Stimulated activated memory B cell treated with anti-CD40 and anti-IgM and Interleukin-4, amounts not matched to agents 10 μg/mL and 1 μg/mL and 100 μg/mL, for 72 hours (primary cell): ENCODE measurements at regions not wholly inside any gene's neighbourhood (a gene's known extent, or its start where the extent isn't known, plus 50 kb on each side); places are given as distances from the start of the nearest gene placed in this dataset.
A peak's percentile ranks its signal among the peaks of the same experiment; 100 is the strongest.

Experiments used
- ATAC-seq: fragments of 150-1000 bp; cut with Tn5 transposase; 2 replicates; pipeline ENCODE4 v1.10.0; 2021
- H3K27ac Mint-ChIP-seq: one replicate; pipeline ENCODE4 v1.8.0; 2022; ENCODE audit warnings: mild to moderate bottlenecking, mixed read lengths
- H3K27me3 Mint-ChIP-seq: one replicate; pipeline ENCODE4 v1.8.0; 2022; ENCODE audit warnings: mixed read lengths
- H3K36me3 Mint-ChIP-seq: one replicate; pipeline ENCODE4 v1.8.0; 2022; ENCODE audit warnings: mixed read lengths
- H3K4me1 Mint-ChIP-seq: one replicate; pipeline ENCODE4 v1.8.0; 2022; ENCODE audit warnings: mixed read lengths
- H3K4me3 Mint-ChIP-seq: one replicate; pipeline ENCODE4 v1.8.0; 2022; ENCODE audit warnings: mild to moderate bottlenecking, moderate library complexity, mixed read lengths
- H3K9me3 Mint-ChIP-seq: one replicate; pipeline ENCODE4 v1.8.0; 2022; ENCODE audit warnings: mixed read lengths

DNA sequence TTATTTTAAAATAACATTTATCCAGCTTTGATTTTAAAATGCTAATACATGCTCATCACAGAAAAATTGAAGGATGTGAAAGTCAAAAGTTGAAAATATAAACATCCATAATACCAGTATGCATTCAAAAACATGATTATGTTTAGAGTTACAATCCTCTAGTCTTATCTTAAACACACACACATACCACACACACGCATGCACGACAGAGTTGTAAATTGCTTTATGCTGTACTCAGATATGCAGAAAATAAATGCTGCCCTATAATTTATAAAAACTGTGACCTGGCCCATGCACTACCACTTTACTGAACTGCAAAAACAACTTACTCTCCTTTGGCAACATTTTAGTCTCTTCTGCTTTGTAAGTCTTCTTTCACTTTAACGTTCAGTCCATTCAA is 793.0 kb upstream of the FANCL start:
- Mint-ChIP-seq H3K27me3 (peaks cover 34% of the 10 kb centered on the region), H3K9me3 (no peaks in the 10 kb centered on the region), H3K27ac (no peak overlapping the region), H3K36me3 (no peaks in the 10 kb centered on the region), H3K4me3 (no peak overlapping the region), H3K4me1 (no peaks in the 10 kb centered on the region)
- no peak for ATAC-seq

DNA sequence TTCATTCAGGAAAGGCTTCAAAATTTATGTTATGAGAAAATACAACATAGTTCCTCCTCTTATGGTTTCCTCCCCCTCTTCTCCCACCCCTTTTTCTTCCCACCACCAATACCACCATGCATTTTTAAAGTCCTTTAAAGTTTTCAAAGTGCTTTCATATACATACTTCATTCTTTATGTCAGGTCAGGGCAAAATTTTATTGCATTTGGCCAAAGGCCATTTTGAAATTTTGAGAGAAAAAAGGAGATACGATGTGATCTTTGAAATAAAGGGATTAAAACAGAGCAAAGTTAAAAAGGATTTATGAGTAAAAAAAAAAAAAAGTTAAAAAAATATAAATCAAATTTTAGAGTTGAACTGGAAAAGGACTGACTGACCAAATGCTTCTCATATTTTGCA is 792.5 kb upstream of the FANCL start:
- Mint-ChIP-seq H3K4me1 (no peaks in the 10 kb centered on the region), H3K27ac (no peak overlapping the region), H3K36me3 (no peaks in the 10 kb centered on the region), H3K9me3 (no peaks in the 10 kb centered on the region), H3K4me3 (no peak overlapping the region), H3K27me3 (peaks cover 34% of the 10 kb centered on the region)
- ATAC-seq: no peak

DNA sequence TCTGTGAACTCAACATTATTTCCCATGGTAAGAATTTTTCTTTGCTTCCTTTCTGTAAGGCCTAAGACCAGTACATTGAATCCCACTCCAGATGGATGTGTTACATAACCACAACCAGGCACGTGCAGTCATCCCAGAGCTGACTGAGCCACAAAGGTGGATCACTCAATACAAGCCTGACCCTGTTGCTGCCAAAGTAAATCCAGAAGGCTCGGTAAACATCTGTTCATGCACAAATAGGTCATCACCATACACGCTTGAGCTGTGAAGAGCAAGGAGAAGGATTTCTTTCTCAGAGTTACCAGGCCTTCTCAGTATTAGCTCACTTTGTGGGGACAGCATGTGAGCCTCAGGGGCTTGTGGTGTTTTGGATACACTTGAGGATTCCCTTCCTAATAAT is 791.4 kb upstream of the FANCL start:
- Mint-ChIP-seq H3K4me3 (no peak overlapping the region), H3K36me3 (no peaks in the 10 kb centered on the region), H3K27me3 (peaks cover 33% of the 10 kb centered on the region), H3K4me1 (no peaks in the 10 kb centered on the region), H3K9me3 (no peaks in the 10 kb centered on the region), H3K27ac (no peak overlapping the region)
- ATAC-seq: no peak

DNA sequence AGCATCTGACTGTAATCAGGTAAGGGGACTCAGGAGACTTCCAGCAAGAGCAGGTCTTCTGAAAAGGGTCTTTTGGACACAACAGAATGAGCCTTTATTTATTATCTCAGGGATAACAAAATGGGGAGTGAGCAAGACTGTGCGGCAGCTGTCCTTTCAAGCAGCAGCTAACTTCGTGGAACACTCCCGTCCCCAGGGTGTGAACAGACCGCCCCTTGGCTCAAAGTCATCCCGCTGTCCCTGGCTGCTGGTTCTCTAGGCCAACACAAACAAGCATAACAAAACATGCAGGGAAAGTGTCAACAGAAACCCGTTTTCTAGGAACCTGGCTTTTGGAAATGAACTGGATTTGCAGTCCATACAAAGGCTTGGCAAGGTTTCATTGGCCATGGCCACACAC is 787.9 kb upstream of the FANCL start:
- no peaks in the 10 kb centered on the region for H3K9me3 Mint-ChIP-seq
- no peak for ATAC-seq
- H3K4me3 Mint-ChIP-seq: no peak overlapping the region
- peaks cover 38% of the 10 kb centered on the region for H3K27me3 Mint-ChIP-seq
- H3K4me1 Mint-ChIP-seq: no peaks in the 10 kb centered on the region
- no peaks in the 10 kb centered on the region for H3K36me3 Mint-ChIP-seq
- H3K27ac Mint-ChIP-seq: no peak overlapping the region

DNA sequence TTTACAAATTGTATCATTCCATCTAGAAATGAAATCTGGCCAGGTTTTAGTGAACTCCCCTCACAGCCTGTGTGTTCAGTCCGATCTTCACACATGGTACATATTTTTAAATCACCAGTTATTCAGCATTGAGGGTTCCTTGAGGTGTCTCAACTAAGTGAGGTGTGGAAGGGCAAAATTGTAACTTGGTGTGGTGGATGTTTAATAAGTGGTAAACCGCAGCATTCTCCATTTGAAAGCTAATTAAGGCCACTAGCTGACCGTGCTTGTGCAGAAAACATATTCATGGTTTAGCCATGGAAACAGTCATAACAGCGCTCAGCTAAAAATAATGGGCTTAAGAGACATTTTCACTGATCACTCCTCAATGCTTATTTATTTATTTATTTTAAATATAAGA is 786.2 kb upstream of the FANCL start:
- Mint-ChIP-seq H3K27ac (no peak overlapping the region), H3K27me3 (peaks cover 38% of the 10 kb centered on the region), H3K36me3 (no peaks in the 10 kb centered on the region), H3K9me3 (no peaks in the 10 kb centered on the region), H3K4me1 (no peaks in the 10 kb centered on the region), H3K4me3 (no peak overlapping the region)
- ATAC-seq: no peak

DNA sequence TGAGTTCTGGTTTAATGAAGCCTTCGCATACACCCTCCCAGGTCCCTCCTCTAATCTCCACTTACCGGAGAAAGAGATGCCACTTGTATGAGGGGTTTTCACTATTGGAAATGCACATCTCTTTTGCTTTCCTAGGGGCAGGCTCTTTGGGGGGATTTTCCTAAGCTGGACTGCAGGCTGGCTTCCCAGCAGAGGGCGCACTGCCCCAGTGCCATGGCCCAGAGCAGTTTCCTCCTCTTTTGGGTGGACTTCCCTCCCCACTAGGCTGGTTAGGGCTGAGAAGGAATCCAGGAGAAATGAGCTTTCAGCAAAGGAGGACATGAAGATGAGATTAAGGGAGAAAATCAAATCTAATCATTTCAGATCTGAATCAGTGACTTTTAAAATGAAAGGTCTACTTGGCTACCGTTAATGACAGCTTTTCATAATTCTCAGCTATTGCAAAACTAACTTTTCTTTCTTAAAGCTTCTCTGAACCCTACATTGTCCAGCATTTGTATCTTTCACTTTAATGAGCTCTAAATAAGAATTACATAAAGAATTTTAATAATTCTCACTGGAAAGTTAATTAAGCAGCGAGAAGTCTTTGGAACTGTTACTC is 784.1 kb upstream of the FANCL start:
- Mint-ChIP-seq H3K9me3 (no peaks in the 10 kb centered on the region), H3K4me3 (no peak overlapping the region), H3K4me1 (no peaks in the 10 kb centered on the region), H3K27ac (no peak overlapping the region), H3K27me3 (peaks cover 35% of the 10 kb centered on the region), H3K36me3 (no peaks in the 10 kb centered on the region)
- ATAC-seq: peak; percentile 59

DNA sequence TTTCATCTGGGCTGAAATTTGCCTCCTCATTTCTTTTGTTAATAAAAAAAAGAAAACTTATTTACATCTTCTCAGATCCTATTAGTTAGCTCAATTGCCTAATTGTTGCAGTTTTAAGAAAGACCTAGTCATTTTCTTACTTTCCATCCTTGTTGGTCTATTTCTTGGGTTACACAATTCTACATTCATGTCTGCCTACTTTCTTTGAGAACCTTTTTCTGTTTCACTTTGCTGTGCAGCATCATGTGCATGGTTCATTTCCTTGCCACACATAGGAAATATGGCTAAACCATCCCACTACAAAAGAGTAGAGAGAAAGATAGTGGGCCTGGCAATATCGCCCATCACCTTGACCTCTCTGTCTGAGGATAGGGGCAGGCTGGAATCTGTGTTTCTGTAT is 780.7 kb upstream of the FANCL start:
- no peak for ATAC-seq
- Mint-ChIP-seq H3K27ac (no peak overlapping the region), H3K4me1 (no peaks in the 10 kb centered on the region), H3K36me3 (no peaks in the 10 kb centered on the region), H3K4me3 (no peak overlapping the region), H3K9me3 (no peaks in the 10 kb centered on the region), H3K27me3 (peaks cover 19% of the 10 kb centered on the region)

DNA sequence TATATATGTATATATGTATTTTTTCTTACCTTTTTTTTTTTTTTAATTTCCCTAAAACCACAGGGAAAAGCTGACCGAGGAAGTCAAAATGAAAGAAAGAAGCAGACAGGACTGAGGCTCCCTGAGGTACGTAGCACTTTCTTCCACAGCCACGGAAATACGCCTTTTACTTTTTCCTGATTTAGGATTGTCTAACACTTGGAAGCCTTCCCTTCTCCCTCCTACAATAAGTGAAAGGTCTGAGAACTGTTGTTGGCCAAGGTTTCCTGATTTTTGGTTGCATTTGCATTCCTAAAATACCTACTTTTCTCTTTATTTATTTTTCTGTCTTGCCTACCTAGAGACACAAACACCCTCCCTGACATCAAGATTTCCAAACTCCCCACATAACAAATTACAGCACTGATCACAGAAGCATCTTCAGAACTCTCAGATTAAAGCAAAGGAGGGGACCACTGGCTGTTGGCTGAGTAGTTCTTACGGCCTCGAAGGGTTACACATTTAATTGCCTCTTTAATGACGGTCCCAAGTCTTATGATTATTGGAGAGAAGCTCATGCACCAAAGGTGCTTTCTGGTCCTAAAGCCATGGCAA is 778.5 kb upstream of the FANCL start:
- Mint-ChIP-seq H3K4me1 (no peaks in the 10 kb centered on the region), H3K4me3 (no peak overlapping the region), H3K9me3 (peaks cover 4% of the 10 kb centered on the region), H3K27ac (no peak overlapping the region), H3K36me3 (no peaks in the 10 kb centered on the region), H3K27me3 (peaks cover 25% of the 10 kb centered on the region)
- ATAC-seq: no peak

DNA sequence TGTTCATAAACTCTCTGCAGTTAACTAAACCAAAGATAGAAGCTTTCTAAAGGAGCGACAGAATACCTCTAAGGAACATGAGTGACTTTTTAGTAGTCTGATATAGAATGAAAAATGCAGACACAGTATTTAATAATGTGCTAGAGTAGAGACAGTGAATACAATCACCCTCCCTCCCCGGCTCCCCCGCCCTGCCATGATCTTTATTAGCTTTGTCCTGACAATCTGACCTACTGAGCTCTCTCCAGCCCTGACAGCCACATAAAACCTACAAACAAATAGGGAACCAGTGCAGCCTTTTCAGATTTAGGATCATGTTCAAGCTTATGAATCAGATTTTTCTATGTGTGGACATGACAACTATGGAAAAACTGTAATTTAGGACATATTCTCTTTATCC is 777.6 kb upstream of the FANCL start:
- H3K4me1 Mint-ChIP-seq: no peaks in the 10 kb centered on the region
- H3K4me3 Mint-ChIP-seq: no peak overlapping the region
- no peak overlapping the region for H3K27ac Mint-ChIP-seq
- H3K27me3 Mint-ChIP-seq: peaks cover 25% of the 10 kb centered on the region
- no peak for ATAC-seq
- peaks cover 4% of the 10 kb centered on the region for H3K9me3 Mint-ChIP-seq
- no peaks in the 10 kb centered on the region for H3K36me3 Mint-ChIP-seq

DNA sequence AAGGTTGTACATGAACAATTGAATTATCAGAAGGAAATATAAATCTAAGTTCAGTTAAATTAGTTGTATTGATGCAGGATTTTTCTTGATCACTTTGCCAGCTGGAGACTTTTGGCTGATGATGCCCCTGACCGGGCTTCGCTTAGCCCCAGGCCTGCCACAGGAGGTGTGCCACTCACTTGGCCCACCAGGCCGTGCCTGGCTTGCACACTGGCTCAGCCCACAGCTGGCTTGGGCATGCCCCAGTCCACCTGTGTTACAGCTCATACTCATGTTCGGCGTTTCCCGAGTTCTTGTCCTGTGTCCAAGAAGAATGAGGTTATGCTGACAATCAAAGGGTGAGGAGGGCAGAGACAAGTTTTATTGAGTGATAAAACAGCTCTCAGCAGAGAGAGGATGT is 773.9 kb upstream of the FANCL start:
- Mint-ChIP-seq H3K27ac (no peak overlapping the region), H3K36me3 (no peaks in the 10 kb centered on the region), H3K27me3 (peaks cover 24% of the 10 kb centered on the region), H3K9me3 (peaks cover 4% of the 10 kb centered on the region), H3K4me1 (no peaks in the 10 kb centered on the region), H3K4me3 (no peak overlapping the region)
- no peak for ATAC-seq

DNA sequence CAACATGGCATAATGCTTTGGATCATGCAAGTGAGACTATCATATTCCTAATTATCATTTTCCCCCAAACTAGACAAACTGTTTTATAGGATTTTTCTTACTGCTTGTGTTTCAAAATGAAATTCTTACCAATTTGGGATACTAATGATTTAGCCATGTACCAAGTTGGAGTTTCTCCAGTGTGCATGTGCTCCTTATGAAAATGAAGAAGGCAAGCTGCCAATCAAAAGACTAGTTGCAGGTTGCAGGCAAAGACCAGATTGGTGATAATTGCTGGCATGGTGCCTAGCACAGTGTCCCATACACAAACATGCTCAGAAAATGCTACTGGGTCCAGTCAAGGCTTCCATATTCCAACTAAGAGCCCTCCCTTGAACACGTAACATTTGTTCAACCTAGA is 771.8 kb upstream of the FANCL start:
- Mint-ChIP-seq H3K9me3 (peaks cover 4% of the 10 kb centered on the region), H3K4me3 (no peak overlapping the region), H3K36me3 (no peaks in the 10 kb centered on the region), H3K27ac (no peak overlapping the region), H3K4me1 (no peaks in the 10 kb centered on the region), H3K27me3 (peaks cover 24% of the 10 kb centered on the region)
- ATAC-seq: no peak

DNA sequence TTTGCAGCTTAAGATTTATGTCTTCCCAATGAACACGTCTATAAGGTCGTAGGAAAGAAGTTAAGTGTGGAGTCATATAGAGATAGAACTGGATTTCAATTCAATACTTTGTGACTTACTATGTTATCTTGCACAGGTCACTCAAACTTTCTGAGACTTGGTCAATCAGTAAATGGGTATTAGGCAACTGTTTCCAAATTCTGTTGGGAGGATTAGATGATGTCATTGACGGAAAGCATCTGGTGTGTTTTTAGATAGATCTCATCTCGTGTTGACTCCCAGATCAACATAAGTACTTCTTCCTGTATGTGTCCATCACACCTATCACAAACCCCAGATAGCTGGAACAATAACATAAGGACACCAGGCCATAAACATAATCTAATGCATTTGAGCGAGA is 771.1 kb upstream of the FANCL start:
- Mint-ChIP-seq H3K27ac (no peak overlapping the region), H3K36me3 (no peaks in the 10 kb centered on the region), H3K9me3 (peaks cover 4% of the 10 kb centered on the region), H3K4me3 (no peak overlapping the region), H3K27me3 (peaks cover 24% of the 10 kb centered on the region), H3K4me1 (no peaks in the 10 kb centered on the region)
- ATAC-seq: no peak

DNA sequence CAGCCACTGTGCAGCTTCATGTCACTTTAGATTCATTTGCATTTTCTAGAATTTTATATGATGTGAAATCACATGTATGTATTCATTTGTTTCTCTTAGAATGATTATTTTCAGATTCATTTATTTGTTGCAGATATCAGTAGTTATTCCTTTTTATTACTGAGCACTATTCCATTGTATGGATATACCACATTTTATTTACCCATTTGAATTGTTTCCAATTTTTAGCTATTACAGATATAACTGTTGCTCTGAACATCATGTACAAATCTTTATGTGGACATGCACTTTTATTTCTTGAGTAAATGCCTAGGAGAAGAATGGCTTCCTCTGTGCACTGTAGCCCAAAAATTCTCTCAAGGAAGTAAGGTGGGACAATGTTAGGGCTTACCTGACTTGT is 767.8 kb upstream of the FANCL start:
- no peak for ATAC-seq
- Mint-ChIP-seq H3K27ac (no peak overlapping the region), H3K36me3 (no peaks in the 10 kb centered on the region), H3K27me3 (peaks cover 9% of the 10 kb centered on the region), H3K4me3 (no peak overlapping the region), H3K4me1 (no peaks in the 10 kb centered on the region), H3K9me3 (no peaks in the 10 kb centered on the region)

DNA sequence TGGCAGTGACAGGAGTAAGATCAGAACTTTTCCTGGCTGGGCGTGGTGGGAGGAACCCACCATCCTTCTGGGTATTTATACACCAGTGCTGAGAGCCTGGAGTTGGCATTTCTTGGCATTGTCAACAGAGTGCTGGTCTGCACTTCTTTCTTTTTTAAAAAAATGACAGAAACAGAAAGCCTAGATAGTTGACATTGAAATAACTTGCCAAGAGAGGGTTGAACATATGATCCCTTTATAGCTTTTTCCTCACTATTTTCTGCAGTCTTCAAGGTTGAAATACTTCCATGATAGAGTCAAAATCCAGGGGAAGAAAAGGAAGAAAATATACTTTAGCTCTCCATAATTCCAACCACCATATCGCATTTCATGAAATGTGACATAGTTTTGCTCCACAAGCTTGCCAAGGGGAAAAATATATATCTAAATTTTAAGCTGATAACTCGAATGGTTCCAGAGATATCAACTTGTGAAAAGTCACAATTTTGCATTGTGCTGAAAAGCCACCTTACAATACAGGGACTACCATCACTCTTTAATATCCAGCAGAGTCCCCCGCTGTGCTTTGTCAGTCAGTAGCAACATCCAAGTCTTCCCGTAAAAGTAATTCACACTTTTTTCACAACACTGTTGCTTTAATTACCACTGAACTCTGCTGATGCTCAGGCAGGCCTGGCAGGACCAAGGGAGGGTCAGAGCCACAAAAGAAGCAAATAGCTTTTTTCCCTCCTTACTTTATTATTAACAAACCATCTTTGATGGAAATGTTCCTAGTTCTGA is 764.9 kb upstream of the FANCL start:
- H3K9me3 Mint-ChIP-seq: no peaks in the 10 kb centered on the region
- H3K4me3 Mint-ChIP-seq: no peak overlapping the region
- H3K36me3 Mint-ChIP-seq: no peaks in the 10 kb centered on the region
- no peak for ATAC-seq
- no peaks in the 10 kb centered on the region for H3K4me1 Mint-ChIP-seq
- H3K27me3 Mint-ChIP-seq: peaks cover 21% of the 10 kb centered on the region
- H3K27ac Mint-ChIP-seq: no peak overlapping the region

DNA sequence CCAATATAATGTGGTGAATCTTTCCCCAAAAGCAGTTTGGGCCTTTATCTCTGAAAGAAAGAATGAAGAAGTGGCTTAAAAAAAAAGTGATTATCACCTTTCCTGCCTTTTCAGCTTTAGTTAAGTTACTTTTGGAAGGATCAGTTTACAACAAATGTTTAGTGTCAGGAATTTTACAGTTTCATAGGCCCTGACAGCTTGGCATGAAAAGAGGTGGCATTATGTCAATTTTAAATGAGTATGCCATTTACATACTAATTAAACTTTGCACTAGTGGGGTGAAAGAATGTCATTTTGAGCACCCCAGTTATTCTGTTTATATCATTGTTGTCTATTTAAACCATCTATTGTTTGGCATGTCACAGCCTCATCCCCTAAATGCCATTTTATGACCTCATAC is 763.5 kb upstream of the FANCL start:
- H3K9me3 Mint-ChIP-seq: no peaks in the 10 kb centered on the region
- H3K27ac Mint-ChIP-seq: no peak overlapping the region
- no peak for ATAC-seq

DNA sequence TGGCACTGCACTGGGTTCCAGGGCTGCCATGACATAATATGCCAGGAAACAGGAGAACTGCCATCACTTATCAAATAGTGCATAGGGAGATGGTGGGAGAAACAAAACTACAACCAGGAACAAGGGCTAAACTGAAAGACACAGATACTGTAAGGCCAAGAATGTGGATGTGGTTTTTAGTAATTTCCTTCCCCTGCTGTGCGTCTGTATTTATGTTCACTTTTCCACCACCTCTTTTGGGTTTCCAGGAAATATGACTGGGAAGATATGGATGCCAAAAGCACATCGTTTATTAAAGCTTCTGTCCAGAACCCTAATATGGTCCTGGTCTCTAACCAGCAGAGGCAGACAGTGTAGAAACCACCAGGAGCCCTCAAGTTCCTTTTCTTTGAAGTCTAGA is 759.7 kb upstream of the FANCL start:
- no peak overlapping the region for H3K4me3 Mint-ChIP-seq
- no peak overlapping the region for H3K27ac Mint-ChIP-seq
- H3K27me3 Mint-ChIP-seq: peaks cover 21% of the 10 kb centered on the region
- H3K9me3 Mint-ChIP-seq: no peaks in the 10 kb centered on the region
- ATAC-seq: no peak
- no peaks in the 10 kb centered on the region for H3K36me3 Mint-ChIP-seq
- no peaks in the 10 kb centered on the region for H3K4me1 Mint-ChIP-seq

More for the DNA sequence above, 763.5 kb upstream of the FANCL start:
- Mint-ChIP-seq H3K36me3 (no peaks in the 10 kb centered on the region), H3K27me3 (peaks cover 21% of the 10 kb centered on the region), H3K4me1 (no peaks in the 10 kb centered on the region), H3K4me3 (no peak overlapping the region)
